HUDEP-2 (cell line): ENCODE measurements at regions not wholly inside any gene's neighbourhood (a gene's known extent, or its start where the extent isn't known, plus 50 kb on each side); places are given as distances from the start of the nearest gene placed in this dataset.
"Not testable (repeated sequence)": the region's sequence is repeated elsewhere in the genome, so short reads cannot be mapped to it uniquely, and the experiment has no call there.

Experiments
- DNase-seq, 76 experiments: peaks; one replicate each; lab custom pipeline; 2025; ENCODE audit not compliant: unreplicated experiment in 76 of 76; lab: John Stamatoyannopoulos, UW

DNA sequence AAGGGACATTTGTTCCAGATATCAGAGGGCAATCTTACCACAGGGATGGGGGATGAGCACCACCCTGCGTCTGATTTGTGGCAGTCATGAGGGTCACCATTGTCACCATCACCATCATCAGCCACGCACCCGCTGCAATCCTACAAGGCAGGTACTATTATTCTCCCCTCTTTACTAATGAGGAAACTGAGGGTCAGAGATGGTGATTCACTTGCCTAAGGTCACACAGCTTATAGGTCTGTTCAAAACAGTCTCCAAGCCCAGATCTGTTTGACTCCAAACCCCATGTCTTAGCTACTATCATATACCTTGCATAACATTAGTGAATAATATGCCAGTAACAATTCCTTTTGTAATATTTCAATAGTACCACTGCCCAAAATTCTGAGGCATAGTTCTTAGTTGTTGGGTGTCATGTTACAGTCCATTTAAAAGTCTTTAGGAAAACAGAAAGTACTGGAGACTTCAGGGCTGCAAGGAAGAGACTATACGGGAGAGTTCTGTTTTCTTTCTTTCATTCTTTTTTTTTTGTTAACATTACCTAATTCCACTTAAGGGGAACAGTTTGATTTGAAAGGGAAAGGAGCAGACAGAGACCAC, 166.4 kb downstream of the C16orf95 start:
- DNase-seq, result no peak

DNA sequence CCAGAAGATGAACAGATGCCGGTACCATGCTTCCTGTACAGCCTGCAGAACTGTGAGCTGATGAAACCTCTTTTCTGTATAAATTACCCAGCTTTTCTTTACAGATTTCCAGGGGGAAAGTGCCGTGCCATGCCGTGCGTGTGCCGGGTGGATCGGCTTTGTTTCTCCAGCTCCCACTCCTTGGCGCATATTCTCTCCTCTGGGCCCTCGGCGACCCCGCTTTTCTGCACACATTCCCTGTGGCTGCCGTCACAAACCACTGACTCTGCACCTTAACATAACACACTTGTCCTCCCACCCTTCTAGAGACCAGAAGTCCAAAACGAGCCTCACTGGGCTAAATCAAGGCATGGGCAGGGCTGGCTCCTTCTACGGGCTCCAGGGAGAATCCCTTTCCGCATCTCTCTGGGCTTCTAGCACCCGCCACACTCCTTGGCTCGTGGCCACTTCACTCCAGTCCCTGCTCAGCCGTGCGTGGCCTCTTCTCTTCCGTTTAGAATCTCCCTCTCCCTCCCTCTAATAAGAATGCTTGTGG, 164.9 kb downstream of the C16orf95 start:
- DNase-seq, result no peak

- no peak for DNase-seq
Measured at GRCh38 chr16:87153326-87153725, 163.9 kb downstream of the C16orf95 start.

DNA sequence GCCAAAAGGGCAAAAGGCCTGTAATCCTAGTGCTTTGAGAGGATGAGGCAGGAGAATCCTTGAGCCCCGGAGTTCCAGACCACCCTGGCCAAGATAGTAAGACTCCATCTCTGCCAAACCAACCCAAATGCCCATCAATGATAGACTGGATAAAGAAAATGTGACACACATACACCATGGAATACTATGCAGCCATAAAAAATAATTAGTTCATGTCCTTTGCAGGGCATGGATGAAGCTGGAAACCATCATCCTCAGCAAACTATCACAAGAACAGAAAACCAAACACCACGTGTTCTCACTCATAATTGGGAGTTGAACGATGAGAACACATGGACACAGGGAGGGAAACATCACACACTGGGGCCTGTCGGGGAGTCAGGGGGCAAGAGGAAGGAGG, 161.9 kb downstream of the C16orf95 start:
- DNase-seq, result not testable (repeated sequence)

- no peak for DNase-seq
Measured at GRCh38 chr16:87156195-87156594, 161.0 kb downstream of the C16orf95 start.

GRCh38 chr16:87160234-87160636, 157.0 kb downstream of the C16orf95 start:
- DNase-seq, result no peak

GRCh38 chr16:87160701-87161337, 156.4 kb downstream of the C16orf95 start:
- DNase-seq, result no peak

- not testable (repeated sequence) for DNase-seq
Measured at GRCh38 chr16:87161410-87161809, 155.8 kb downstream of the C16orf95 start.

- DNase-seq, result no peak
Measured at GRCh38 chr16:87161822-87162676, 155.1 kb downstream of the C16orf95 start.

- not testable (repeated sequence) for DNase-seq
Measured at GRCh38 chr16:87162799-87163198, 154.4 kb downstream of the C16orf95 start.

DNA sequence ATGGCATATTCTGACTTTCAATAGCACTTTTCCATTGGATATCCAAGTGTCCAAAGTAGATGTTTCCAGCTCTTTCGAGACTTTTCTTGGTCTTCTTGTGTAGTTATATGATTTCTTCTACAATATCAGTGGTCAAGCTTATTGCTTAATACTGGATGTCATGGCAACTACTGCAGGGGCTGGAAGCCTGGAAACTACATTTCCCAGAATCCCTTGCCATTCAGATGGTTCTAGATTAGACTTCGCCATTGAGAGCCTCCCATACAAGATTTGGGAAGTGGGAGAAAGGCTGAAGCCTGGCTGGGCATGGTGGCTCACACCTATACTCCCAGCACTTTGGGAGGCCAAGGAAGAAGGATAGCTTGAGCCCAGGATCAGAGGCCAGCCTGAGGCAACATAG, 153.6 kb downstream of the C16orf95 start:
- no peak for DNase-seq

- no peak for DNase-seq
Measured at GRCh38 chr16:87165151-87165550, 152.0 kb downstream of the C16orf95 start.

GRCh38 chr16:87165885-87166284, 151.3 kb downstream of the C16orf95 start:
- DNase-seq, result no peak

DNA sequence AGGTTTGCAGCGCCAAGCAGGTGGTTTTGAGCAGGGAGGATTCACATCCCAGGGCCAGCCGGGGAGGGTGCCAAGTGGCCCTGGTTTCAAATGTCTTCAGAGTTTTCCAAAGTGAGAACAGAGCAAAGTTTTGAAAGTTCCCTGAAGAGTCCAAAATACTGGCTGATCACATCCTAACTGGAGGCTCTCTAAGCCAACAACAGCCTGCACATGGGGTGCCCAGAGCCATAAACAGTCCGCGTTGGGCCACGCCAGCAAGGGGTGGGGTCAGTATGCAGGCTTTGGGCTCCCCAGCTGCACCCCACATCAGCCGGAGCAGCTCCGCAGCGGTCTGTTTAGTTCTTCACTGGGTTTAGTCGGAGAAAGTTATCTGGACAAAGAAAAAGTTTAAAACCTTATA, 150.9 kb downstream of the C16orf95 start:
- DNase-seq, result no peak

- no peak for DNase-seq
Measured at GRCh38 chr16:87166934-87167333, 150.3 kb downstream of the C16orf95 start.

DNA sequence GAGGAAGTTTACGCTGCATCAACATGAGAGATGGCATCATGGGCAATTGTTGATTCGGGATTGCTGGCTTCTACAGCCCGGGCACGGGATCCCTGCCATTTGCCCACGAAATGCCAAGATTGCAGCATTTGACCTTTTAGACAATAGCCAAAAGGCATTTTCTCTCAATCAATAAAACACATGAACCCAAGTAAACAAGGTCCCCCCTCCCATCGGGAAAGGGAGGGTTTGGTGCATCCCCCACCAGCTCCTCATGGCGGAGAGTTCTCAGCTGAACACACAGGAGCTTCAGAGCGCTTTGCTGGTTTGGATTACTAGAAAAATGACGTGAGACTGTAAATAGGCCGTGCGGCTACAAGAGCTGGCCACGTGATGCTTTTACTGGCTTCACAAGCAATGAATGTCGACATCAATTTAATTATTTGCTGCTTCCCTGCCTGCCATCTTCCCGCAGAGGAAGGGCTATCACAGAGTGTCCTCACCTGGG, 147.6 kb downstream of the C16orf95 start:
- no peak for DNase-seq

DNA sequence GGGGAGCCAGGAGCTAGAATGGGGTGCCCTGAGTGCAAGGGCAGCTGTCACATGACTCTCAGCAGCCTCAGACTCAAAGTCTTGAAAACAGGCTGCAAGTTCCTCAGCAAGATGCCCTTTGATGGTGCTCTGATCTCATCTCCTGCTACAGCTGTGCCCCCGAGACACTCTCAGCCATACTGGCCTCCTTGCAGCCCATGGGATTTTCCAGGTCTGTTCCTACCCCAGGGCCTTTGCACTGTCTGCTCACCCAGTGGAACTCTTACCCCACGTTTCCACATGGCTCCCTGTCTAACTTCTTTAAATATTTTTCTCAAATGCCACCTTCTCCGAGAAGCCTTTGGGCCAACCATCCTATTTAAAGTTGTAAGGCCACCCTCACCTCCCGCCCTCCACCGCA, 146.9 kb downstream of the C16orf95 start:
- peak in 2 of 76 experiments; percentile 6 for DNase-seq

DNA sequence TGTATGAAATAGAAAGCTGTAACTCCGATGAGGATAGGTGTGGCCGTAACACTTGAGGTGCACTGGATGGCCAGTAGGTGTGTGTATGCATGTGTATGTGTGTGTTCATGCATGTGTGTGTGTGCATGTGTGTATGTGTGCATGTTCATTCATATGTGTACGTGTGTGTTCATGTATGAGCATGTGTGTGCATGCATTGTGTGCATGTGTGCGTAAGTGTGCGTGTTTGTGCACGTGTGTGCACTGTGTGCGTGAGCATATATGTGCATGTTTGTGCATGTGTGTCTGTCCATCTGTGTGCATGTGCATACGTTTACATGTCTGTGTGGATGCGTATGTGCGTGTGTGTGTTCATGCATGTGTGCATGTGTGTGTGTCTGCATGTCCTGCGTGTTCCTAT, 145.5 kb downstream of the C16orf95 start:
- no peak for DNase-seq

GRCh38 chr16:87172632-87173031, 144.6 kb downstream of the C16orf95 start:
- no peak for DNase-seq

DNA sequence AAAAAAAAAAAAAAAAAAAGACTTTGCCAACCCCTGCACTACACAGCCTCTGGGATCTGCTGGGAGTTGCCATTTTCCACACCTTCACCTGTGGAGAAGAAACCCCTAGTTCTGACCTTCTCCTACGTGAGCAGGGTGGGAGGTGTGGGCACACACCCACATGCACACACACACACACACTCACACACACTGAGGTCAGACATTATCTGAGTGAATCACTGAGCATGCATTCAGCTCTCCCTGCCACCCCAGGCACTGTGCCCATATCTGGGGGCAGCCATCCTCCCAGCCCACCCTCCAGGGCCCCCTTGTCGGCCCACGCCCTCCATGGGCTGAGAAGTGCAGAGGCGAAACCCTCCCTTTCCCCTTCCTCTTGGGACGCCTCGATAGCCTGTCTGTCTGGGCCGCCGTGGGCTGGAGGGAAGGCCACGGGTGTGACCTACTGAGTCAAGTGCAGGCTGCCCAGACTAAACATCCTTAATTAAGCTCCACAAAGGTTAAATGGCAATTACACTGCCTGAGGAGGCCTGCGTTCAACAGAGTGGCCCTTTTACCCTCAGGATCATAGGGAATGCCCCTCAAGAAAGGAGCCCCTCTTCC, 143.8 kb downstream of the C16orf95 start:
- DNase-seq, result no peak

GRCh38 chr16:87174061-87174460, 143.1 kb downstream of the C16orf95 start:
- no peak for DNase-seq
